ENCODE measurements at regions not wholly inside any gene's neighbourhood (a gene's known extent, or its start where the extent isn't known, plus 50 kb on each side); places are given as distances from the start of the nearest gene placed in this dataset.

DNA sequence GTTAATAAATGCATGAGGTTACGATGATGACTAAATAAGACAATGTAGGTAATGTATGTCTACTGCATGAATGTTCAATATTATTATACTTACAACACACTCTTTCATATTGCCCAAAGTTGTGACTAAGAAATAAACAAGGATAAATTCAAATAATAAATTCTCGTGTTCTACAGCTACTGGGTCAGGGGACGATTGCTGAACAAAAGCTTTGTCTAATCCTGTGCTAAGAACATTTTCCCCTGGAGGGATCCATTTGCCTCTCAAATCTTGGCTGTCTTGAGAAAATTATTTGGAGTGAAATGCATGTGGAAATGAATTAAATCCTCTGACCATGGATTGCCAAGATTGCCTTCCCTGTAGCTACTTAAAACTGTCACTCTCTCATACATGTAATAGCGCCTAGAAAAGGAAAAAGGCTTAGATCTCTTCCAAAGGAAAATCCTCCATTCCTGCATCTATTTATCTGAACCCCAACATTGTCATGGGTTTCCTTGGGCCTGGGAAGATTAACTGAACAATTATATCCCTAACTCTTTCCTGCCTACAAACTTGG lies 893.8 kb upstream of the ACO1 start:
- Histone ChIP-seq H3K4me3 (no peak overlapping the region), H3K4me1 (ENCODE audit: insufficient read depth) (no peaks in the 10 kb centered on the region), H3K9me3 (no peaks in the 10 kb centered on the region), H3K27ac (no peak overlapping the region), H3K27me3 (no peaks in the 10 kb centered on the region), H3K36me3 (no peaks in the 10 kb centered on the region)
- intact Hi-C loops (cut with DNase I), result loop anchor here in 1 of 4 donors (5.0 kb wide), 1 partner anchor 553 kb away; no protein-coding TSS in a partner anchor
- 81 to 94% (median 93%) methylated on average over 4 of the region's 4 CpGs for WGBS, 3 donors
- DNase-seq, result no peak
- TF ChIP-seq EP300 (IDR thresholded peaks at IDR 0.05) (no peak), POLR2A (IDR thresholded peaks at IDR 0.05) (no peak)
- TF ChIP-seq, protein P1, sequence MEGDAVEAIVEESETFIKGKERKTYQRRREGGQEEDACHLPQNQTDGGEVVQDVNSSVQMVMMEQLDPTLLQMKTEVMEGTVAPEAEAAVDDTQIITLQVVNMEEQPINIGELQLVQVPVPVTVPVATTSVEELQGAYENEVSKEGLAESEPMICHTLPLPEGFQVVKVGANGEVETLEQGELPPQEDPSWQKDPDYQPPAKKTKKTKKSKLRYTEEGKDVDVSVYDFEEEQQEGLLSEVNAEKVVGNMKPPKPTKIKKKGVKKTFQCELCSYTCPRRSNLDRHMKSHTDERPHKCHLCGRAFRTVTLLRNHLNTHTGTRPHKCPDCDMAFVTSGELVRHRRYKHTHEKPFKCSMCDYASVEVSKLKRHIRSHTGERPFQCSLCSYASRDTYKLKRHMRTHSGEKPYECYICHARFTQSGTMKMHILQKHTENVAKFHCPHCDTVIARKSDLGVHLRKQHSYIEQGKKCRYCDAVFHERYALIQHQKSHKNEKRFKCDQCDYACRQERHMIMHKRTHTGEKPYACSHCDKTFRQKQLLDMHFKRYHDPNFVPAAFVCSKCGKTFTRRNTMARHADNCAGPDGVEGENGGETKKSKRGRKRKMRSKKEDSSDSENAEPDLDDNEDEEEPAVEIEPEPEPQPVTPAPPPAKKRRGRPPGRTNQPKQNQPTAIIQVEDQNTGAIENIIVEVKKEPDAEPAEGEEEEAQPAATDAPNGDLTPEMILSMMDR (IDR thresholded peaks at IDR 0.05), result no peak

GRCh38 chr9:31492229-31492628 lies 892.2 kb upstream of the ACO1 start:
- H3K27me3 ChIP-seq, result no peaks in the 10 kb centered on the region
- no peaks in the 10 kb centered on the region for H3K9me3 ChIP-seq
- no peak overlapping the region for H3K27ac ChIP-seq
- WGBS, 3 donors, result 24 to 31% (median 26%) methylated on average over 1 of the region's 1 CpG
- intact Hi-C loops (cut with DNase I), result loop anchor here in 1 of 4 donors (5.0 kb wide), 1 partner anchor 555 kb away; no protein-coding TSS in a partner anchor
- H3K4me3 ChIP-seq, result no peak overlapping the region
- H3K36me3 ChIP-seq, result no peaks in the 10 kb centered on the region
- no peaks in the 10 kb centered on the region for H3K4me1 ChIP-seq (ENCODE audit: insufficient read depth)
- no peak for DNase-seq
- no peak for TF ChIP-seq POLR2A (IDR thresholded peaks at IDR 0.05)
- TF ChIP-seq, protein P1 (IDR thresholded peaks at IDR 0.05), result no peak
- TF ChIP-seq EP300 (IDR thresholded peaks at IDR 0.05), result no peak

DNA sequence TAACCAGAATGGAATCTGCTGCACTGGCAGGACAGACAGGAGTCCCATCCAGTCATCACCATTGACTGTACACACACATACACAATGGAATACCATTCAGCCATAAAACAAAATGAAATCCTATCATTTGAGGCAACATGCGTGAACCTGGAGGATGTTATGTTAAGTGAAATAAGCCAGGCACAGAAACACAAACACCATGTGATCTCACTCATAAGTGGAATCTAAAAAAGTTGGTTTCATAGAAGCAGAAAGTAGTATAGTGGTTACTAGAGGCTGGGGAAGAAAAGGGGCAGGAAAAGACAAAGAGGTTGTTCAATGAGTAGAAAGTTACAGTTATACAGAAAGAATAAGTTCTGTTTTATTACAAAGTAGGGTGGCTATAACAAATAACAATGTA lies 884.0 kb upstream of the ACO1 start:
- H3K9me3 ChIP-seq, result no peaks in the 10 kb centered on the region
- no peak for DNase-seq
- intact Hi-C loops (cut with DNase I), result no loop called here
- 91 to 94% (median 92%) methylated on average over 1 of the region's 1 CpG for WGBS, 3 donors
- no peaks in the 10 kb centered on the region for H3K36me3 ChIP-seq
- no peak overlapping the region for H3K27ac ChIP-seq
- no peaks in the 10 kb centered on the region for H3K4me1 ChIP-seq (ENCODE audit: insufficient read depth)
- no peaks in the 10 kb centered on the region for H3K27me3 ChIP-seq
- H3K4me3 ChIP-seq, result no peak overlapping the region
- no peak for TF ChIP-seq EP300 (IDR thresholded peaks at IDR 0.05)
- TF ChIP-seq, protein P1 (IDR thresholded peaks at IDR 0.05), result no peak
- TF ChIP-seq POLR2A (IDR thresholded peaks at IDR 0.05), result no peak

GRCh38 chr9:31519011-31519410 lies 865.4 kb upstream of the ACO1 start:
- H3K4me1 ChIP-seq (ENCODE audit: insufficient read depth), result peaks cover 7% of the 10 kb centered on the region
- no peak overlapping the region for H3K27ac ChIP-seq
- TF ChIP-seq, protein P1 (IDR thresholded peaks at IDR 0.05), result no peak
- TF ChIP-seq EP300 (IDR thresholded peaks at IDR 0.05) (no peak), POLR2A (IDR thresholded peaks at IDR 0.05) (no peak)
- intact Hi-C loops (cut with DNase I), result no loop called here
- H3K4me3 ChIP-seq, result no peak overlapping the region
- DNase-seq, result peak in 1 of 5 donors; percentile 19
- H3K9me3 ChIP-seq, result no peaks in the 10 kb centered on the region
- H3K27me3 ChIP-seq, result no peaks in the 10 kb centered on the region
- H3K36me3 ChIP-seq, result no peaks in the 10 kb centered on the region
- 84 to 85% (median 85%) methylated on average over 6 of the region's 6 CpGs for WGBS, 3 donors

Measured in ovary (tissue), 7 donors.